GM12873 (cell line): ENCODE measurements at regions not wholly inside any gene's neighbourhood (a gene's known extent, or its start where the extent isn't known, plus 50 kb on each side); places are given as distances from the start of the nearest gene placed in this dataset.

Experiments used
- TF ChIP-seq, protein P1 (sequence below): IDR thresholded peaks from 2 replicates; pipeline ENCODE4 v1.5.1; 2012; ENCODE audit warnings: low read depth, mild to moderate bottlenecking, moderate library complexity, low read length, control low read depth; ENCODE audit not compliant: insufficient read depth; ENCODE audit errors: missing control alignments

DNA sequence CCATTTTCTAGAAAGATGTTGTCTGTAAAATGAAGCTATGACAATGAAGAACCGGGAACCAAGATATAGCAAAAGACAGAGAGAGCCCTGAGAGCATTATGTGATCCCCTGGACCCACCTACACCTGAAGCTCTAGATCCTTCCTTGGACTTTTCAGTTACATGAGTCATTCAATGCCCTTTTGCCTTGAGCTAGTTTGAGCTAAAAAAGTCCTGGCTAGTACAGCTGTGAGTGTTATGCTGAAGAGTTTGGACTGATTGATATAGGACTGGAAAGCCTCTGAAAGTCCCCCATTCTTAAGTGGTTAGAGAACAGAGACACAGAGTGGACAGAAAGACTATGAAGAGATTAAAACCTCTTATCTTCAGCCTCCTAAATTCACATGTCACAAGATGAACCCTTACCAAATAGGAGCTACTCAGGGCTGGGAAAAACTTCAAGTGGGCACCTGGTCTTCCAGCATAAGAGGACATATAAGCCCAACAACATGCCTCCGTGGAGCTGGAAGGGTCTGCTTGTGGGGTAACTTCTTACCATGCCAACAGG, 386.8 kb upstream of the NFE2L3 start:
- TF ChIP-seq, protein P1, sequence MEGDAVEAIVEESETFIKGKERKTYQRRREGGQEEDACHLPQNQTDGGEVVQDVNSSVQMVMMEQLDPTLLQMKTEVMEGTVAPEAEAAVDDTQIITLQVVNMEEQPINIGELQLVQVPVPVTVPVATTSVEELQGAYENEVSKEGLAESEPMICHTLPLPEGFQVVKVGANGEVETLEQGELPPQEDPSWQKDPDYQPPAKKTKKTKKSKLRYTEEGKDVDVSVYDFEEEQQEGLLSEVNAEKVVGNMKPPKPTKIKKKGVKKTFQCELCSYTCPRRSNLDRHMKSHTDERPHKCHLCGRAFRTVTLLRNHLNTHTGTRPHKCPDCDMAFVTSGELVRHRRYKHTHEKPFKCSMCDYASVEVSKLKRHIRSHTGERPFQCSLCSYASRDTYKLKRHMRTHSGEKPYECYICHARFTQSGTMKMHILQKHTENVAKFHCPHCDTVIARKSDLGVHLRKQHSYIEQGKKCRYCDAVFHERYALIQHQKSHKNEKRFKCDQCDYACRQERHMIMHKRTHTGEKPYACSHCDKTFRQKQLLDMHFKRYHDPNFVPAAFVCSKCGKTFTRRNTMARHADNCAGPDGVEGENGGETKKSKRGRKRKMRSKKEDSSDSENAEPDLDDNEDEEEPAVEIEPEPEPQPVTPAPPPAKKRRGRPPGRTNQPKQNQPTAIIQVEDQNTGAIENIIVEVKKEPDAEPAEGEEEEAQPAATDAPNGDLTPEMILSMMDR = no peak

DNA sequence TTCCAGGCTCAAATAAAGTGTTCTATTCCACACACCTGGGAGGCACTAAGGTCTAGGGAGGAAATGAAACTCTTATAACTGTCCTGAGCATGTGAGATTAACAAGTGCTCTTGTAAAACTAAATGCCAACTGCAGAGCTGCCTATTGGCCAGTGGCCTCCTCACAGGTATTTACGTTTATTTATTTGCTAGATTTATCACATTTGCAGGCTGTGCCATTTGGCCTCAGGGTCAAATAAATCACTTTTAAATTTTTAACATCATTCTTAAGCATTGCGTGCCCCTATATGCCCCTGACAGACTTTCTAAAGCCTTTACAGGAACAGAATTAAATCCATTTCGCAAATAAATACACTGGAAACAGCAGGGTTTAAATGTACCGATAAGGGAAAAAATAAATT, 381.8 kb upstream of the NFE2L3 start:
- TF ChIP-seq, protein P1 = no peak

DNA sequence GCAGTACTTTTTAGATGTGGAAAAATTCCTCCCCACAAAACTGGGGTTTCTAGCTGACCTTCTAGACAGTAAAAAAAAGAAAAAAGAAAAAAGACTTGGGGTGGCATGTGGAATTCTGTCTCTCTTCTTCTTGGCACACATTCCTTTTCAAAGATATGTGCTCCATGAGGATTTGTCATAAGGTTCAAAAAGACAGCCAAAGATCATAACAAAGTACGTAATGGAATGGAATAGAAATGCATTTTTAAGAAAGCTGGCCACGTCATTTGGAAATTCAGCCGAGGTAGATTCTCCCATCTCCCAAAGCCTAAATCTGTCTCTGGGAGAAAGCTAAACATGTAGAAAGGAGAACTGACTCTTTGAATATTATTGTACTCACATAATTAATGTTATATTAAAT, 381.3 kb upstream of the NFE2L3 start:
- TF ChIP-seq, protein P1 = no peak

DNA sequence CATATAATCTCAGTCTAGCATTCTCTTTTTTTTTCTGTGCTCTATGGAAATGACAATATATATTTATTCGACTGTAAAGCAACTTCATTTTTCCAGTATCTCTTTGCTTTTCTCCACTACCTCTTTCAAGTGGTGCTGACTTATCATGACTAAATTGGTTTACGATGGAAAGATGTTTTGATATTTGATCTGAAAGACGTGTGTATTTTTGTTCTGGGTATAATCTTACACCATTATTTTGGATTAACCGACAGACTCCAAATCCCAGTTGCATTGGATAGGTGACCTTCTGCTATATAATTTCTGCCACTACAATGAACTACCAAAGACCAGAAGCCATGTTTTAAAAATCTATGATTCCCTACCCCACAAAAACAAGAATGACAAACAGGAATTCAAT, 380.5 kb upstream of the NFE2L3 start:
- TF ChIP-seq, protein P1 = no peak

DNA sequence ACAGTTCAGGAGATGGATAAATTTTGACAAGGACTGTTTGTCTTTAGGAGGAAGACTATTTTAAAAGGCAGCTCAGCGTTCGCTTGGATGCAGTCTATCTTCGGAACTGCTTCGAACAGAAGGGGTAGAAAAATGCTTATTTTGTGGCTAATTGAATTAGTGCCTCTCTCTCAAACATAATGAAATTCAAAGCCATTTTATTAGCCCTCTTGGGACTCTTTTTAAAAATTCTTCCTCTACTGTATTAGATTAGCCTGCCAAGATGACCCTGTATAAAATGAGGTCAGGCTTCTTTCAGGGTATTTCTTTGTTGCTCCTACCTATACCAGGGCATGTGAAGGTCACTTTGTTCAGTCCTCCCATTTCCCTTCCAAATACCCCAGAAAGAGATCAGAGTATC, 379.2 kb upstream of the NFE2L3 start:
- TF ChIP-seq, protein P1 = no peak

DNA sequence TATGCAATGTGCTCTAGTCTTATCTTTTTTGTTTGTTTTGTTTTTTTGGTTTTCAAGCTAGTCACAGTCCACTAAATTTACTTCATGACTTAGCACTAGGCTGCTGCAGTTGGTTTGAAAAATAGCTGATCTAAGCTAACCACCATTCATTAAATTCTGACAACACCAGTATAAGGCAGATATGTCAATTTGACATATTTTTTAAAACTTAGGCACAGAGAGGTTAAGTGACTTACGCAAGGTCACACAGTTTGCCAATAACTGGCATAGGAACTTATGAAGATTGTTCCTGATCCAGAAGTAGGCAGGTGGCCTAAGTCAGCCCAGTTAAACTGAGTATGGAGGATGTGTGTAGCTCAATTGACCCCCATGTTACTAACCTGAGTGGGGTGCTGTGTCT, 377.3 kb upstream of the NFE2L3 start:
- TF ChIP-seq, protein P1 = no peak

DNA sequence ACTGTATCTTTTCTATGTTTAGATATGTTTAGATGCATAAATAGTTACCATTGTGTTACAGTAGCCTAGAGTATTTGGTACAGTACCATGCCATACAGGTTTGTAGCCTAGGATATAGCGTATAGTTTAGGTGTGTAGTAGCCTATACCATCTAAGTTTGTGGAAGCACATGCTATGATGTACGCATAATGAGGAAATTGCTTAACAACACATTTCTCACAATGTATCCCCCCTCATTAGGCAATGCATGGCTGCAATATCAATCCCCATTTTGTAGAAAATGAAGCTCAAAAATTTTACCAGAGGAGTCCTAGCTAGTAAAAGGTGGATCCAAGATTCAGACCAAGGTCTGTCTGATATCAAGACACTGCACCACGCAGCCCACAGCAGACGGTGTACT, 376.4 kb upstream of the NFE2L3 start:
- TF ChIP-seq, protein P1 = no peak
